IPS DF 6.9 (cell line): ENCODE measurements at regions not wholly inside any gene's neighbourhood (a gene's known extent, or its start where the extent isn't known, plus 50 kb on each side); places are given as distances from the start of the nearest gene placed in this dataset.

Source experiments
- DNase-seq: peaks from one replicate; pipeline ENCODE4 v3.0.0-alpha.2; 2013; ENCODE audit warnings: low read depth, low spot score
- H3K27ac ChIP-seq: one replicate; pipeline ENCODE4 v1.5.1; 2013; ENCODE audit warnings: low read length, control low read depth
- H3K27me3 ChIP-seq: 2 replicates; pipeline ENCODE4 v1.6.1; 2013; ENCODE audit warnings: mild to moderate bottlenecking, low read length; ENCODE audit not compliant: control insufficient read depth, insufficient read depth
- H3K36me3 ChIP-seq: 2 replicates; pipeline ENCODE4 v1.6.1; 2013; ENCODE audit warnings: low read length; ENCODE audit not compliant: control insufficient read depth, insufficient read depth
- H3K4me1 ChIP-seq: 2 replicates; pipeline ENCODE4 v1.6.1; 2013; ENCODE audit warnings: low read length; ENCODE audit not compliant: control insufficient read depth, insufficient read depth
- H3K4me3 ChIP-seq: 2 replicates; pipeline ENCODE4 v1.5.1; 2013; ENCODE audit warnings: mild to moderate bottlenecking, low read length
- H3K9me3 ChIP-seq: 2 replicates; pipeline ENCODE4 v1.6.1; 2013; ENCODE audit warnings: low read length, inconsistent platforms; ENCODE audit not compliant: control insufficient read depth, insufficient read depth
- WGBS: extraction: QIAGEN DNeasy Blood & Tissue Kit; methylation state at CpG from one replicate; pipeline ENCODE4 v1.1.7; 2013; ENCODE audit warnings: mixed read lengths, missing lambda C conversion rate; ENCODE audit not compliant: insufficient read length, insufficient coverage; 5-methylcytosine and 5-hydroxymethylcytosine counted together

GRCh38 chr1:164017239-164017638 lies 541.7 kb upstream of the PBX1 start:
- no peaks in the 10 kb centered on the region for H3K9me3 ChIP-seq
- WGBS = no CpG with 5 or more reads among the region's 1 CpG
- DNase-seq = no peak
- no peak overlapping the region for H3K27ac ChIP-seq
- H3K36me3 ChIP-seq = no peaks in the 10 kb centered on the region
- no peak overlapping the region for H3K4me3 ChIP-seq
- no peaks in the 10 kb centered on the region for H3K4me1 ChIP-seq
- no peaks in the 10 kb centered on the region for H3K27me3 ChIP-seq

GRCh38 chr1:164020391-164020790 lies 538.6 kb upstream of the PBX1 start:
- Histone ChIP-seq H3K36me3 (no peaks in the 10 kb centered on the region), H3K9me3 (no peaks in the 10 kb centered on the region), H3K27me3 (no peaks in the 10 kb centered on the region), H3K27ac (no peak overlapping the region), H3K4me3 (no peak overlapping the region), H3K4me1 (no peaks in the 10 kb centered on the region)
- no CpG with 5 or more reads among the region's 2 CpGs for WGBS
- DNase-seq = no peak

GRCh38 chr1:164021813-164022212 lies 537.2 kb upstream of the PBX1 start:
- H3K27me3 ChIP-seq = no peaks in the 10 kb centered on the region
- no CpG with 5 or more reads among the region's 1 CpG for WGBS
- no peaks in the 10 kb centered on the region for H3K36me3 ChIP-seq
- no peak overlapping the region for H3K4me3 ChIP-seq
- H3K4me1 ChIP-seq = no peaks in the 10 kb centered on the region
- H3K9me3 ChIP-seq = no peaks in the 10 kb centered on the region
- DNase-seq = no peak
- no peak overlapping the region for H3K27ac ChIP-seq

GRCh38 chr1:164033782-164034181 lies 525.2 kb upstream of the PBX1 start:
- H3K27ac ChIP-seq = no peak overlapping the region
- H3K4me1 ChIP-seq = no peaks in the 10 kb centered on the region
- no peaks in the 10 kb centered on the region for H3K36me3 ChIP-seq
- no peak for DNase-seq
- no peaks in the 10 kb centered on the region for H3K9me3 ChIP-seq
- no peak overlapping the region for H3K4me3 ChIP-seq
- no peaks in the 10 kb centered on the region for H3K27me3 ChIP-seq
- WGBS = no CpG with 5 or more reads among the region's 1 CpG

DNA sequence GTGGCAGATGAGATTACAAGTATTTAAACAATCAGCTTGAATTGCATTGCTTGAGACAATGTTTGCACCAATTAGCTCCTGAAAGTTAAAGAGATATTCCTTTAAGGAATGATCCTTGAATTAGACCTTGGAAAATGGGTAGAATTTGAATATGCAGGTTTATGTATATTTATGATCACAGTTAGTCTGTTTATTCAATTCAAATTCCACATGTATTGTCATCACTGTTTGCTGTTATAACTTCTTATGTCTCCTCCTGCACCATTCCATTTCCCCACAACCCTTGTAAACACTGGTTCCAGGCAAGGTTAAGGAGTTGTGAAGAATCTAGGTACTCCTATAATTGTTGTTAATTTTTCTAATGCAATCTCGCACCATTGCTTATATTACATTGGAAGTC lies 518.2 kb upstream of the PBX1 start:
- H3K36me3 ChIP-seq = no peaks in the 10 kb centered on the region
- no peaks in the 10 kb centered on the region for H3K9me3 ChIP-seq
- WGBS = no CpG with 5 or more reads among the region's 1 CpG
- no peak overlapping the region for H3K4me3 ChIP-seq
- H3K27ac ChIP-seq = no peak overlapping the region
- DNase-seq = no peak
- H3K4me1 ChIP-seq = no peaks in the 10 kb centered on the region
- H3K27me3 ChIP-seq = no peaks in the 10 kb centered on the region

- Histone ChIP-seq H3K27me3 (no peaks in the 10 kb centered on the region), H3K4me3 (no peak overlapping the region), H3K27ac (no peak overlapping the region), H3K4me1 (no peaks in the 10 kb centered on the region), H3K9me3 (no peaks in the 10 kb centered on the region), H3K36me3 (no peaks in the 10 kb centered on the region)
- no peak for DNase-seq
- WGBS = no CpG with 5 or more reads among the region's 1 CpG
These were observed 507.2 kb upstream of the PBX1 start for GRCh38 chr1:164051782-164052181.

GRCh38 chr1:164054331-164054730 lies 504.7 kb upstream of the PBX1 start:
- WGBS = no CpG with 5 or more reads among the region's 4 CpGs
- no peaks in the 10 kb centered on the region for H3K9me3 ChIP-seq
- H3K27ac ChIP-seq = no peak overlapping the region
- H3K27me3 ChIP-seq = no peaks in the 10 kb centered on the region
- DNase-seq = no peak
- H3K4me1 ChIP-seq = no peaks in the 10 kb centered on the region
- no peaks in the 10 kb centered on the region for H3K36me3 ChIP-seq
- H3K4me3 ChIP-seq = no peak overlapping the region

DNA sequence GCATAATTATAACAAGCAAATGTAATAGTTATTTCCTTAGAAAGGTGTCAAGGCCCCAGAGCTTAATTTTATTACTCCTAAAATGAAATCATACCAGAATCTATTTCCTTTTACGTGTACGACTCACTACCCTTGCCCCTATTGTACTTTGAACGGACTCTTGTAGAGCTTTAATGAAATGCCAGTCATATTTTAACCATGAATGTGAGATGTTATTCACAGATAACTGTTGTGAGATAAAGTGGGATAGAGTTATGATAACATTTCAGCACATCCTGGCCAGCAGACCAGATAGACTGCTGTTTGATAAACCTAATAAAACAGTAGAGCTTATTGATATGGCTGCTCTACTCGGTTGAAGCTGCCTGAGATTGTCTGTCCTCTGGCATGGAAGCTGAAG lies 500.8 kb upstream of the PBX1 start:
- Histone ChIP-seq H3K36me3 (no peaks in the 10 kb centered on the region), H3K27ac (no peak overlapping the region)
- WGBS = no CpG with 5 or more reads among the region's 4 CpGs

GRCh38 chr1:164061528-164061927 lies 497.5 kb upstream of the PBX1 start:
- Histone ChIP-seq H3K4me3 (no peak overlapping the region), H3K27me3 (no peaks in the 10 kb centered on the region), H3K4me1 (0 out of 2 replicates have a peak, but pooled peaks cover 1% of the 10 kb centered on the region), H3K27ac (no peak overlapping the region), H3K36me3 (no peaks in the 10 kb centered on the region), H3K9me3 (no peaks in the 10 kb centered on the region)
- DNase-seq = no peak
- WGBS = no CpG with 5 or more reads among the region's 3 CpGs

More for the DNA sequence above, 500.8 kb upstream of the PBX1 start:
- no peak for DNase-seq
- H3K9me3 ChIP-seq = no peaks in the 10 kb centered on the region
- H3K4me3 ChIP-seq = no peak overlapping the region
- H3K27me3 ChIP-seq = no peaks in the 10 kb centered on the region
- 0 out of 2 replicates have a peak, but pooled peaks cover 1% of the 10 kb centered on the region for H3K4me1 ChIP-seq

- DNase-seq = no peak
- Histone ChIP-seq H3K36me3 (no peaks in the 10 kb centered on the region), H3K4me1 (0 out of 2 replicates have a peak, but pooled peaks cover 1% of the 10 kb centered on the region), H3K4me3 (no peak overlapping the region), H3K27ac (no peak overlapping the region), H3K9me3 (no peaks in the 10 kb centered on the region), H3K27me3 (no peaks in the 10 kb centered on the region)
- no CpG with 5 or more reads among the region's 2 CpGs for WGBS
These were observed 494.5 kb upstream of the PBX1 start for GRCh38 chr1:164064501-164064900.

DNA sequence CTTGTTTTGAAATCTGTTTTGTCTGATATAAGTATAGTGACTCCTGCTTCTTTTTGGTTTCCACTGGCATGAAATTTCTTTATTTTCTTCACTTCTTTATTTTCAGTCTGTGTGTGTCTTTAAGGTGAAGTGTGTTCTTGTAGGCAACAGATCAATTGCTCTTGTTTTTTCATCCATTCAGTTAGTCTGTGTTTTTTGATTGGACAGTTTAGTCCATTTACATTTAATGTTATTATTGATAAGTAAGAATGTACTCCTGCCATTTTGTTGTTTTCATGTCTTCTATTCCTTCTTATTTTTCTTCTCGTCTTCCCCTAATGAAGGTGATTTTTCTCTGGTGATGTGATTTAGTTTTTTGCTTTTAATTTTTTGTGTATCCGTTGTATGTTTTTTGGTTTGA lies 487.7 kb upstream of the PBX1 start:
- Histone ChIP-seq H3K27me3 (no peaks in the 10 kb centered on the region), H3K4me3 (no peak overlapping the region), H3K9me3 (no peaks in the 10 kb centered on the region), H3K4me1 (no peaks in the 10 kb centered on the region), H3K36me3 (no peaks in the 10 kb centered on the region), H3K27ac (no peak overlapping the region)
- WGBS = no CpG with 5 or more reads among the region's 2 CpGs
- no peak for DNase-seq
